HG03108 (cell line): ENCODE measurements at regions not wholly inside any gene's neighbourhood (a gene's known extent, or its start where the extent isn't known, plus 50 kb on each side); places are given as distances from the start of the nearest gene placed in this dataset.
"Not testable (repeated sequence)": the region's sequence is repeated elsewhere in the genome, so short reads cannot be mapped to it uniquely, and the experiment has no call there.

Source experiments
- ATAC-seq: cut with Tn5 transposase; IDR thresholded peaks from one replicate; pipeline ENCODE4 v1.9.1; 2021; ENCODE audit warnings: moderate library complexity; ENCODE audit not compliant: unreplicated experiment

- no peak for ATAC-seq
These were observed 328.5 kb downstream of the FAM72C start for GRCh38 chr1:143643148-143643885.

GRCh38 chr1:143625886-143626285, 345.9 kb downstream of the FAM72C start:
- ATAC-seq = no peak

GRCh38 chr1:143619851-143620250, 351.9 kb downstream of the FAM72C start:
- no peak for ATAC-seq

- ATAC-seq = no peak
These were observed 360.6 kb downstream of the FAM72C start for GRCh38 chr1:143611159-143611558.

- ATAC-seq = no peak
These were observed 361.6 kb downstream of the FAM72C start for GRCh38 chr1:143610196-143610595.

GRCh38 chr1:143604887-143605286, 366.9 kb downstream of the FAM72C start:
- no peak for ATAC-seq

GRCh38 chr1:143584508-143584907, 387.3 kb downstream of the FAM72C start:
- ATAC-seq = no peak

GRCh38 chr1:143574891-143575520, 396.8 kb downstream of the FAM72C start:
- no peak for ATAC-seq

- ATAC-seq = not testable (repeated sequence)
These were observed 399.1 kb downstream of the FAM72C start for GRCh38 chr1:143572661-143573060.

- ATAC-seq = not testable (repeated sequence)
These were observed 408.0 kb downstream of the FAM72C start for GRCh38 chr1:143563761-143564160.

- ATAC-seq = no peak
These were observed 418.2 kb downstream of the FAM72C start for GRCh38 chr1:143553627-143554026.

- ATAC-seq = not testable (repeated sequence)
These were observed 467.1 kb downstream of the FAM72C start for GRCh38 chr1:143504703-143505102.

- ATAC-seq = not testable (repeated sequence)
These were observed 467.7 kb downstream of the FAM72C start for GRCh38 chr1:143504080-143504479.

- ATAC-seq = not testable (repeated sequence)
These were observed 468.7 kb downstream of the FAM72C start for GRCh38 chr1:143503048-143503447.

- ATAC-seq = not testable (repeated sequence)
These were observed 469.7 kb downstream of the FAM72C start for GRCh38 chr1:143502038-143502437.

- not testable (repeated sequence) for ATAC-seq
These were observed 473.6 kb downstream of the FAM72C start for GRCh38 chr1:143498059-143498749.

GRCh38 chr1:143497374-143497747, 474.4 kb downstream of the FAM72C start:
- ATAC-seq = no peak

- not testable (repeated sequence) for ATAC-seq
These were observed 475.0 kb downstream of the FAM72C start for GRCh38 chr1:143496526-143497373.
